Loucy (cell line): ENCODE measurements at regions not wholly inside any gene's neighbourhood (a gene's known extent, or its start where the extent isn't known, plus 50 kb on each side); places are given as distances from the start of the nearest gene placed in this dataset.

Experiments
- H2AFZ ChIP-seq: fragments of 200-600 bp; sonication (generic); 2 replicates; pipeline ENCODE4 v1.6.0; 2016; ENCODE audit warnings: antibody characterized with exemption, mild to moderate bottlenecking, low read length, moderate library complexity
- H3F3A ChIP-seq: fragments of 200-600 bp; 2 replicates; pipeline ENCODE4 v1.6.0; 2016; ENCODE audit warnings: antibody characterized with exemption, low read depth, mild to moderate bottlenecking
- H3K27me3 ChIP-seq: fragments of 200-600 bp; sonication (generic); 2 replicates; pipeline ENCODE4 v1.6.1; 2014; ENCODE audit warnings: low read length, mild to moderate bottlenecking; ENCODE audit not compliant: insufficient read depth, poor library complexity, severe bottlenecking
- H3K36me3 ChIP-seq: fragments of 200-600 bp; sonication (generic); 2 replicates; pipeline ENCODE4 v1.6.1; 2016; ENCODE audit warnings: low read length; ENCODE audit not compliant: insufficient read depth
- H3K4me1 ChIP-seq: fragments of 200-600 bp; sonication (generic); 2 replicates; pipeline ENCODE4 v1.5.1; 2014; ENCODE audit warnings: low read length, mild to moderate bottlenecking; ENCODE audit not compliant: insufficient read depth, poor library complexity, severe bottlenecking
- H3K4me2 ChIP-seq: fragments of 200-600 bp; sonication (generic); 2 replicates; pipeline ENCODE4 v1.6.0; 2014; ENCODE audit warnings: antibody characterized with exemption, low read length, low read depth, mild to moderate bottlenecking; ENCODE audit not compliant: poor library complexity, severe bottlenecking
- H3K4me3 ChIP-seq: fragments of 200-600 bp; sonication (generic); 2 replicates; pipeline ENCODE4 v1.5.1; 2014; ENCODE audit warnings: low read length, mild to moderate bottlenecking, mixed read lengths; ENCODE audit not compliant: poor library complexity, severe bottlenecking
- H3K79me2 ChIP-seq: fragments of 200-600 bp; sonication (generic); 2 replicates; pipeline ENCODE4 v1.6.1; 2014; ENCODE audit warnings: low read length; ENCODE audit not compliant: insufficient read depth
- H3K9ac ChIP-seq: fragments of 200-600 bp; sonication (generic); 2 replicates; pipeline ENCODE4 v1.6.0; 2014; ENCODE audit warnings: mild to moderate bottlenecking, low read depth, low read length, moderate library complexity; ENCODE audit not compliant: poor library complexity, severe bottlenecking
- H3K9me2 ChIP-seq: fragments of 200-600 bp; sonication (generic); replicated peaks from 2 replicates; pipeline ENCODE4 v1.6.1; 2016; ENCODE audit warnings: low read depth, low read length, mixed read lengths
- H3K9me3 ChIP-seq: fragments of 200-600 bp; sonication (generic); 2 replicates; pipeline ENCODE4 v1.6.1; 2014; ENCODE audit warnings: mild to moderate bottlenecking, antibody characterized with exemption, low read length, low read depth; ENCODE audit not compliant: insufficient read depth
- H4K20me1 ChIP-seq: fragments of 200-600 bp; sonication (generic); 2 replicates; pipeline ENCODE4 v1.6.0; 2014; ENCODE audit warnings: antibody characterized with exemption, low read length, mild to moderate bottlenecking; ENCODE audit not compliant: insufficient read depth, poor library complexity, severe bottlenecking
- CTCF ChIP-seq: fragments of 200-600 bp; sonication (generic); conservative IDR thresholded peaks from 2 replicates; pipeline ENCODE4 v1.5.1; 2014; ENCODE audit warnings: mild to moderate bottlenecking, antibody characterized with exemption, low read length
- EZH2phosphoT487 ChIP-seq: fragments of 200-600 bp; IDR thresholded peaks from 2 replicates; pipeline ENCODE4 v1.6.1; 2018; ENCODE audit warnings: antibody characterized with exemption, mild to moderate bottlenecking, moderate library complexity, borderline replicate concordance

GRCh38 chr15:77867266-77868047 is 210.1 kb downstream of the TBC1D2B start:
- no peak overlapping the region for H3K9ac ChIP-seq
- no peaks in the 10 kb centered on the region for H3K4me1 ChIP-seq
- H3K79me2 ChIP-seq = no peaks in the 10 kb centered on the region
- no peak overlapping the region for H2AFZ ChIP-seq
- H3F3A ChIP-seq = no peaks in the 10 kb centered on the region
- H3K4me3 ChIP-seq = no peak overlapping the region
- H3K9me3 ChIP-seq = no peaks in the 10 kb centered on the region
- no peaks in the 10 kb centered on the region for H3K9me2 ChIP-seq
- H3K4me2 ChIP-seq = no peak overlapping the region
- H4K20me1 ChIP-seq = no peaks in the 10 kb centered on the region
- H3K27me3 ChIP-seq = no peaks in the 10 kb centered on the region
- TF ChIP-seq EZH2phosphoT487 = no peak
- no peak for TF ChIP-seq CTCF
- H3K36me3 ChIP-seq = no peaks in the 10 kb centered on the region

GRCh38 chr15:77866596-77867125 is 210.8 kb downstream of the TBC1D2B start:
- no peak for TF ChIP-seq CTCF
- no peak for TF ChIP-seq EZH2phosphoT487
- H3K79me2 ChIP-seq = no peaks in the 10 kb centered on the region
- no peaks in the 10 kb centered on the region for H3K9me3 ChIP-seq
- H3K9me2 ChIP-seq = no peaks in the 10 kb centered on the region
- H3F3A ChIP-seq = no peaks in the 10 kb centered on the region
- H3K9ac ChIP-seq = no peak overlapping the region
- no peak overlapping the region for H3K4me2 ChIP-seq
- H4K20me1 ChIP-seq = no peaks in the 10 kb centered on the region
- no peaks in the 10 kb centered on the region for H3K27me3 ChIP-seq
- H3K4me3 ChIP-seq = no peak overlapping the region
- no peak overlapping the region for H2AFZ ChIP-seq
- H3K4me1 ChIP-seq = no peaks in the 10 kb centered on the region
- H3K36me3 ChIP-seq = no peaks in the 10 kb centered on the region

- Histone ChIP-seq H3K27me3 (no peaks in the 10 kb centered on the region), H3K9me2 (no peaks in the 10 kb centered on the region), H3K4me1 (no peaks in the 10 kb centered on the region), H3K4me2 (no peak overlapping the region), H3K9ac (no peak overlapping the region), H3K36me3 (no peaks in the 10 kb centered on the region), H2AFZ (no peak overlapping the region), H3K79me2 (no peaks in the 10 kb centered on the region), H4K20me1 (no peaks in the 10 kb centered on the region), H3K9me3 (no peaks in the 10 kb centered on the region), H3K4me3 (no peak overlapping the region), H3F3A (no peaks in the 10 kb centered on the region)
- TF ChIP-seq EZH2phosphoT487 (no peak), CTCF (no peak)
Observed at GRCh38 chr15:77866186-77866585, 211.3 kb downstream of the TBC1D2B start.
